ENCODE measurements at regions not wholly inside any gene's neighbourhood (a gene's known extent, or its start where the extent isn't known, plus 50 kb on each side); places are given as distances from the start of the nearest gene placed in this dataset.

DNA sequence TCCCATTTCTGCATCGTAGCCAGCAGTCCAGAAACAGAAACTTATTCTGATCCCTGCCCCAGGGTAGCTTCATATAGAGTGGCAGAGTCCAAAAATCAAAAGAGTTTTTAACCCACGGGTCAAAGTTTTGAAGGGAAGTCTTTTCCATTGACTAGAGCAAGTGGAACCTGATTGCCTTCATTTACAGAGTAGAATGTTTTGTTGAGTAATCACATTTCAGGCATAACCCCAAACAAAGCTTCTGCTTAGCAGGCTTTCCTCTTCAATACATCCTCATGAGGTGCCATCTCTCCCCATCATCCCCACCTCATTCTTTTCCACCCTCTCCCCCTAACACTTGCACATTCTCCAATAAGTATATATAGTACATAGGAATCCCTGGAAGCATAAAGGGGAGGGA lies 516.0 kb upstream of the FBXO33 start:
- no peak for DNase-seq (ENCODE audit: low read depth in 1 of 2, low spot score in 1 of 2)
- CTCF ChIA-PET, result no interaction called here
- Histone ChIP-seq H3K27ac (no peak overlapping the region), H3K9me3 (no peaks in the 10 kb centered on the region), H3K4me1 (no peaks in the 10 kb centered on the region), H3K4me2 (no peak overlapping the region), H3K4me3 (no peak overlapping the region)
- POLR2A ChIA-PET, result no interaction called here
- 2% methylated on average over 2 of the region's 2 CpGs for WGBS (ENCODE audit: missing lambda C conversion rate)
- FAIRE-seq, result no peak
- TF ChIP-seq MYC (IDR thresholded peaks at IDR 0.05; ENCODE audit: borderline replicate concordance, low read length) (no peak), RARB (CRISPR knock-in tag; IDR thresholded peaks at IDR 0.05) (no peak), MAFK (IDR thresholded peaks at IDR 0.05; ENCODE audit: partially characterized antibody) (no peak)
- no peak for ATAC-seq

DNA sequence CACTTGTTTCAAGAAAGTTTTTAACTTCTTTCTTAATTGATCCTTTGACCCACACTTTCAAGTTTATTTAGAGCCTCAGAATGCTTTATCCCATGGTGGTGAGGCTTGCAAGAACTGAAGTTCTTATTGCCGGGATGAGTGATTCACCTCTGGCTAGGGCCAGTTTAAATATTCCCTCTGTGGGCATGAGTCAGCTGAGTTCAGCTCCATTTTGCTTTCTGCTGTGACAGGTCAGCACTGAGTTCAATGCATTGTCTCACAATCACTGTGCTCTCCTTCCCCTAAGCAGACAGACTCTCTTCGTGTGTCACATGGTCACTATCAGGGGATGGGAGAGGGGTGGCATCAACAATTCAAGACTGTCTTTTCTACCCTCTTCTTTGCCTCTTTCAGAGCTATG lies 514.6 kb upstream of the FBXO33 start:
- H3K4me3 ChIP-seq, result no peak overlapping the region
- 2% methylated on average over 2 of the region's 2 CpGs for WGBS (ENCODE audit: missing lambda C conversion rate)
- TF ChIP-seq EHF (CRISPR knock-in tag; IDR thresholded peaks at IDR 0.05) (no peak), RARB (CRISPR knock-in tag; IDR thresholded peaks at IDR 0.05) (no peak), CHD2 (IDR thresholded peaks at IDR 0.05; ENCODE audit: low read length, partially characterized antibody) (no peak), POLR2AphosphoS2 (conservative IDR thresholded peaks at IDR 0.05; ENCODE audit: low read length) (no peak), FOSL2 (IDR thresholded peaks at IDR 0.05) (no peak), FOSL2 (CRISPR knock-in tag; IDR thresholded peaks at IDR 0.05) (no peak), JUN (IDR thresholded peaks at IDR 0.05) (no peak), ESRRA (IDR thresholded peaks at IDR 0.05; ENCODE audit: borderline replicate concordance, low read length) (no peak), RFX5 (IDR thresholded peaks at IDR 0.05) (no peak), ZC3H11A (IDR thresholded peaks at IDR 0.05) (no peak), ZSCAN20 (CRISPR knock-in tag; IDR thresholded peaks at IDR 0.05) (no peak)
- TF ChIP-seq, protein P1, sequence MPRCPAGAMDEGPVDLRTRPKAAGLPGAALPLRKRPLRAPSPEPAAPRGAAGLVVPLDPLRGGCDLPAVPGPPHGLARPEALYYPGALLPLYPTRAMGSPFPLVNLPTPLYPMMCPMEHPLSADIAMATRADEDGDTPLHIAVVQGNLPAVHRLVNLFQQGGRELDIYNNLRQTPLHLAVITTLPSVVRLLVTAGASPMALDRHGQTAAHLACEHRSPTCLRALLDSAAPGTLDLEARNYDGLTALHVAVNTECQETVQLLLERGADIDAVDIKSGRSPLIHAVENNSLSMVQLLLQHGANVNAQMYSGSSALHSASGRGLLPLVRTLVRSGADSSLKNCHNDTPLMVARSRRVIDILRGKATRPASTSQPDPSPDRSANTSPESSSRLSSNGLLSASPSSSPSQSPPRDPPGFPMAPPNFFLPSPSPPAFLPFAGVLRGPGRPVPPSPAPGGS (IDR thresholded peaks at IDR 0.05), result no peak
- TF ChIP-seq, protein P2, sequence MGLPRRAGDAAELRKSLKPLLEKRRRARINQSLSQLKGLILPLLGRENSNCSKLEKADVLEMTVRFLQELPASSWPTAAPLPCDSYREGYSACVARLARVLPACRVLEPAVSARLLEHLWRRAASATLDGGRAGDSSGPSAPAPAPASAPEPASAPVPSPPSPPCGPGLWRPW (IDR thresholded peaks at IDR 0.05), result no peak
- peak in 1 of 2 experiments; percentile 1 for DNase-seq (ENCODE audit: low read depth in 1 of 2, low spot score in 1 of 2)
- FAIRE-seq, result no peak
- no peaks in the 10 kb centered on the region for H3K9me3 ChIP-seq
- no peaks in the 10 kb centered on the region for H3K4me1 ChIP-seq
- H3K4me2 ChIP-seq, result no peak overlapping the region
- CTCF ChIA-PET, result no interaction called here
- H3K27ac ChIP-seq, result no peak overlapping the region
- no peak for ATAC-seq
- POLR2A ChIA-PET, result no interaction called here

DNA sequence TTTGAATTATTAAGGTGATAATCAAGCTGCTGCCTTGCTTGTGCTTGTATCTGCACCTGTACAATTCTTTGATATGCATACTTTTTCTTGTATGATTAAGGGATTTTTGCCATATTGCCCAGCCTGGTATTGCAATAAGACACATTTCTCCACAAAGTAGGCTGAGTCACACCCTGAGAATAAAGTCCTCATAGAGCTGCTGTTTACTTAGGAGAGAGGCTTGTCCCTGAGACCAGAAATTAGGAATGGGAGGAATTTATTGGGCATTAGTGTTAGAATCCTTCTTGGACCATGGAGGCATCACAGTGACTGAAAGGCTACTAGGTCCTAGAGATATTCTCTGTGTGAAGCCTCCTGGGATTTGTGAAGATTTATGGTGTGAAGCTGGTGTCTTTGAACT lies 506.8 kb upstream of the FBXO33 start:
- Histone ChIP-seq H3K4me3 (no peak overlapping the region), H3K4me1 (no peaks in the 10 kb centered on the region), H3K27ac (no peak overlapping the region), H3K4me2 (no peak overlapping the region), H3K9me3 (no peaks in the 10 kb centered on the region; the same call in 2 of the 3 replicates)
- ChIA-PET CTCF (no interaction called here), POLR2A (no interaction called here)
- FAIRE-seq (no peak), DNase-seq (ENCODE audit: low read depth in 1 of 2, low spot score in 1 of 2) (no peak), ATAC-seq (no peak)
- TF ChIP-seq HDAC2 (IDR thresholded peaks at IDR 0.05), result no peak
- TF ChIP-seq HOXB5 (CRISPR knock-in tag; IDR thresholded peaks at IDR 0.05), result no peak

DNA sequence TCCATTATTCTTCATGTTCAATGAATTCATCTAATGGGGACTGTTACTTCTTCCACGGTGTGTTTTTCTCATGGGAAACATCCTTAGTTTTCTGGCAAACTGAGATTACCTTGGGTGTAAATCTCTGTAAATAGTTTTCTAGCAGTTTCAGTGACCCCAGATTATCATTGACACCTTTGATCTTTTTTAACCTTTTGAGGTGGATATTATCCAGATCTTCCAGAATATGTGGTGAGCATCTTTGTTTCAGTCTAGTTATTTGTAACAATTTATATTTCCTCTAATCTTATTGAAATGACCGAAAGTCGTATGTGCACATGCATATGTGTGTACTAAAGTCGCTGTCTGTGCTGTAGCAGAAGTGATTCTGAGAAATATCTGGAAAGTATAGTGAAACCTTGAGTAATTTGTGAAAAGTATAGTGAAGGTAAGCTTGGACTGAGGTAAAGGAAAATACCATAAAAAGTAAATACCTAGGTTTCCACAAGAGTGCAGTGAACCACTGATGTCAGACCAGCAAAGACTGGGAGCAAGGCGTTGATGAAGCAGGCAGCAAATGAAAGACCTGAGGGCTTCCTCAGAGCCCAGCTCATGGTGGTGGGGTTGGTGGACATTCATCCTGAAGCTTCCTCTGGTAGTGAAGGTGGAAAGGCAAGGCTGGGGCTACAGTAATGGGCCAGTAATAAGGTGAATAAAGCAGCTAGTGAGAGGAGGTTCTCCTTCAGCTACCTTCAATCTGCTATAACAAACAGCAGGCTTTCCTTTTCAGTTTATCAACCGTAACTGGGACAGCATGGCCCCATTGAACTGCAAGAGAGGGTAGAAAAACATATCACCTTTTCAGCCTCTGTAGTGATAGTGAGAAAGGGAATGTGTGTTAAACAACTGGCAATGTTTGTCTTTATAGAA lies 480.2 kb upstream of the FBXO33 start:
- ATAC-seq, result no peak
- 4% methylated on average over 6 of the region's 6 CpGs for WGBS (ENCODE audit: missing lambda C conversion rate)
- no peak for DNase-seq (ENCODE audit: low read depth in 1 of 2, low spot score in 1 of 2)
- Histone ChIP-seq H3K9me3 (no peaks in the 10 kb centered on the region), H3K4me2 (no peak overlapping the region), H3K4me1 (no peaks in the 10 kb centered on the region), H3K4me3 (no peak overlapping the region), H3K27ac (no peak overlapping the region)
- POLR2A ChIA-PET, result no interaction called here
- TF ChIP-seq CBX2 (IDR thresholded peaks at IDR 0.05; ENCODE audit: borderline replicate concordance, low read depth) (no peak), JUN (IDR thresholded peaks at IDR 0.05) (no peak), EP300 (IDR thresholded peaks at IDR 0.05) (no peak), NR3C1 (IDR thresholded peaks at IDR 0.05) (no peak), SMC3 (IDR thresholded peaks at IDR 0.05) (no peak), TFCP2L1 (CRISPR knock-in tag; IDR thresholded peaks at IDR 0.05) (no peak), RFX5 (IDR thresholded peaks at IDR 0.05) (no peak), RAD21 (conservative IDR thresholded peaks at IDR 0.05 in 1 of 2, IDR thresholded peaks at IDR 0.05 in 1 of 2) (no peak), POLR2AphosphoS2 (conservative IDR thresholded peaks at IDR 0.05; ENCODE audit: low read length) (no peak), CBX8 (IDR thresholded peaks at IDR 0.05) (no peak)
- TF ChIP-seq, protein P3, sequence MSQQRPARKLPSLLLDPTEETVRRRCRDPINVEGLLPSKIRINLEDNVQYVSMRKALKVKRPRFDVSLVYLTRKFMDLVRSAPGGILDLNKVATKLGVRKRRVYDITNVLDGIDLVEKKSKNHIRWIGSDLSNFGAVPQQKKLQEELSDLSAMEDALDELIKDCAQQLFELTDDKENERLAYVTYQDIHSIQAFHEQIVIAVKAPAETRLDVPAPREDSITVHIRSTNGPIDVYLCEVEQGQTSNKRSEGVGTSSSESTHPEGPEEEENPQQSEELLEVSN (IDR thresholded peaks at IDR 0.05; ENCODE audit: borderline replicate concordance, low read depth), result no peak
- TF ChIP-seq, protein P4, sequence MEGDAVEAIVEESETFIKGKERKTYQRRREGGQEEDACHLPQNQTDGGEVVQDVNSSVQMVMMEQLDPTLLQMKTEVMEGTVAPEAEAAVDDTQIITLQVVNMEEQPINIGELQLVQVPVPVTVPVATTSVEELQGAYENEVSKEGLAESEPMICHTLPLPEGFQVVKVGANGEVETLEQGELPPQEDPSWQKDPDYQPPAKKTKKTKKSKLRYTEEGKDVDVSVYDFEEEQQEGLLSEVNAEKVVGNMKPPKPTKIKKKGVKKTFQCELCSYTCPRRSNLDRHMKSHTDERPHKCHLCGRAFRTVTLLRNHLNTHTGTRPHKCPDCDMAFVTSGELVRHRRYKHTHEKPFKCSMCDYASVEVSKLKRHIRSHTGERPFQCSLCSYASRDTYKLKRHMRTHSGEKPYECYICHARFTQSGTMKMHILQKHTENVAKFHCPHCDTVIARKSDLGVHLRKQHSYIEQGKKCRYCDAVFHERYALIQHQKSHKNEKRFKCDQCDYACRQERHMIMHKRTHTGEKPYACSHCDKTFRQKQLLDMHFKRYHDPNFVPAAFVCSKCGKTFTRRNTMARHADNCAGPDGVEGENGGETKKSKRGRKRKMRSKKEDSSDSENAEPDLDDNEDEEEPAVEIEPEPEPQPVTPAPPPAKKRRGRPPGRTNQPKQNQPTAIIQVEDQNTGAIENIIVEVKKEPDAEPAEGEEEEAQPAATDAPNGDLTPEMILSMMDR (IDR thresholded peaks at IDR 0.05), result no peak
- TF ChIP-seq, protein P1 (IDR thresholded peaks at IDR 0.05), result no peak
- CTCF ChIA-PET, result interaction anchor here (0.6 kb wide), 1 partner anchor 104 kb away, joined by 3 read pairs; no protein-coding TSS in a partner anchor
- FAIRE-seq, result no peak

Measured in A549 (cell line).